ENCODE measurements at regions not wholly inside any gene's neighbourhood (a gene's known extent, or its start where the extent isn't known, plus 50 kb on each side); places are given as distances from the start of the nearest gene placed in this dataset.

DNA sequence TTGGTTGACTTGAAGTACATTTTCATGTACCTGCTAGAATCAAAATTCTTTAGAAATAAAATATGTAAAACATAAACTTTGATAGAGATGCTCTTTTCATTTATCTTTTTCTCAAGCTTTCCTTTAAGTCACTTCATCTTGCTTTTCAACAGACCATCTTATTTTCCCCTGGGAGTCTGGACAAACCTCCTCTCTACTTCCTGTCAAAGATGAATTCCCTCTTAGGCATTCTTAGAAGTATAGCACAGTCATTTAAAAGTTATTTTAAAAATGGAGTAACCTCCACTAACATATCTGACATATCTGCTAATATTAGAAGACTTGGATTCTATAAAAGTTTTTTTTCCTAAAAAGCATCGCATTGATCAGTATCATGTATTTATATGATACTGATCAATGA, 84.8 kb upstream of the PAX6 start:
- no peak for DNase-seq (ENCODE audit: low read depth)
- TF ChIP-seq, protein P1, sequence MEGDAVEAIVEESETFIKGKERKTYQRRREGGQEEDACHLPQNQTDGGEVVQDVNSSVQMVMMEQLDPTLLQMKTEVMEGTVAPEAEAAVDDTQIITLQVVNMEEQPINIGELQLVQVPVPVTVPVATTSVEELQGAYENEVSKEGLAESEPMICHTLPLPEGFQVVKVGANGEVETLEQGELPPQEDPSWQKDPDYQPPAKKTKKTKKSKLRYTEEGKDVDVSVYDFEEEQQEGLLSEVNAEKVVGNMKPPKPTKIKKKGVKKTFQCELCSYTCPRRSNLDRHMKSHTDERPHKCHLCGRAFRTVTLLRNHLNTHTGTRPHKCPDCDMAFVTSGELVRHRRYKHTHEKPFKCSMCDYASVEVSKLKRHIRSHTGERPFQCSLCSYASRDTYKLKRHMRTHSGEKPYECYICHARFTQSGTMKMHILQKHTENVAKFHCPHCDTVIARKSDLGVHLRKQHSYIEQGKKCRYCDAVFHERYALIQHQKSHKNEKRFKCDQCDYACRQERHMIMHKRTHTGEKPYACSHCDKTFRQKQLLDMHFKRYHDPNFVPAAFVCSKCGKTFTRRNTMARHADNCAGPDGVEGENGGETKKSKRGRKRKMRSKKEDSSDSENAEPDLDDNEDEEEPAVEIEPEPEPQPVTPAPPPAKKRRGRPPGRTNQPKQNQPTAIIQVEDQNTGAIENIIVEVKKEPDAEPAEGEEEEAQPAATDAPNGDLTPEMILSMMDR (IDR thresholded peaks at IDR 0.05; ENCODE audit: low read length, missing control alignments), result no peak
- H3K4me3 ChIP-seq (replicated peaks; ENCODE audit: low read depth, low read length), result no peak overlapping the region

DNA sequence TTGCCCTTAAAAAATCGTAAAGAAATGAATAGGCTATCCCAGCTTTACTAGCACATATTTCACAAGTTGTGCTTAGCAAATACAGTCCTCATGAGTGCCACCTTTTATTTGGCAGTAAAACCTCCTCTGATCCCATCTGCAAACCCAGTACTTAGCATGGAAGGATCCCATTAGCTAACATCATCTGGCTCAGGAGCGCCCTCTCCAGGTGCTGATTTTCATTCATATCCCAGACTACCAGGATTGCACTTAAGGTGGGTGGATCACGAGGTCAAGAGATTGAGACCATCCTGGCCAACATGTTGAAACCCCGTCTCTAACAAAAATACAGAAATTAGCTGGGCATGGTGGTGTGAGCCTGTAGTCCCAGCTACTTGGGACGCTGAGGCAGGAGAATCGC, 76.1 kb upstream of the PAX6 start:
- H3K4me3 ChIP-seq (replicated peaks; ENCODE audit: low read depth, low read length), result no peak overlapping the region
- TF ChIP-seq, protein P1 (IDR thresholded peaks at IDR 0.05; ENCODE audit: low read length, missing control alignments), result no peak
- no peak for DNase-seq (ENCODE audit: low read depth)

DNA sequence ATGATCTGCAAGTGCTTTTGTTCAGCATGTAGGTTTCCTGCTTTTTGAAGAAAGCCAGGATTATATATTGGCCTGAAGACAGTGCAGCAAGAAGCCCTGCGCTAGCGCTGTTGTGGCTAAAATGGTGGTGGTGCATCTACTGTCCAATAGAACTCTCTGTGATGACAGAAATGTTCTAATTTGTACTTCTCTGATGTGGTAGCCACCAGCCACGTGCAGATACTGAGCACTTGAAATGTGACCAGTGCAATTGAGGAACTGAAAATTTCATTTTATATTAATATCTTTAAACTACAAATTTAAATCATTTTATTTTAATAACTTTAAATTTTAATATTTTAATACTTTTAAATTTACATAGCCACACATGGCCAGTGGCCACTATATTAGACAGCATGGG, 73.0 kb upstream of the PAX6 start:
- H3K4me3 ChIP-seq (replicated peaks; ENCODE audit: low read depth, low read length), result no peak overlapping the region
- no peak for DNase-seq (ENCODE audit: low read depth)
- TF ChIP-seq, protein P1 (IDR thresholded peaks at IDR 0.05; ENCODE audit: low read length, missing control alignments), result no peak

DNA sequence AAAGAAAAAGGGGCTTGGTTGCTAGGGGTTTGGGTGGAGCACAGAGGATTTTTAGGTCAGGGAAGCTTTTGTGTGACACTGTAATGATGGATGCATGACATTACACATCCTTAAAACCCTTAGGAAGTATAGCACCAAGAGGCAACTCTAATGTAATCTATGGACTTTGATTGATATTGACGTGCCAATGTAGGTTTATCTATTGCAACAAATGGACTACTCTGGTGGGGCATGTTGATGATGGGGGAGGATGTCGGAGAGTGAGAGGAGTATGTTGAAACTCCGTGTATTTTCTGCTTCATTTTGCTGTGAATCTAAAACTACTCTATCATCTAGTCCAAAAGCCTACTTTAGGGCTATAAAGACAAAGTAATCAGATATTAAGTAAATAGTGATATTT, 72.3 kb upstream of the PAX6 start:
- TF ChIP-seq, protein P1 (IDR thresholded peaks at IDR 0.05; ENCODE audit: low read length, missing control alignments), result no peak

DNA sequence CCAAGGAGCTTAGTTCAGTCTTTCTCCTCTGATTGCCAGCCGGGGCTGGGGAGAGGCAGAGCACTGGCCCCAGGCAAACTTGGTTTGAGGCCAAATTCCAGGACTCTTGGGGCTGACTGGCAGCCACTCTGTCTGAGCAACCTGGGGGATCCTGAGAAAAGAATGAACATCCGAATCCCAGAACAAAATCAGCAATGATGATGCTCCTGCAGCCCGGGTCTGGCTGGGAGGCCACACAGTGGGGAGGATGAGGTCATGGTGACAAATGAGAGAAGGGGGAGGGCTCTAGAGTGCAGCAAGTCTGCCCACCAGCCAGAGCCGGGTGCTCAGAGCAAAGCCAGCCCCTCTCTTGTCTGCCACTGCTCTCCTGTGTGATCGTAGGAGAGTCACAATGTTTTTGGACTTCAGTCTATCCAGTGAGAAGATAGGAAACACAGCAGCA, 71.8 kb upstream of the PAX6 start:
- no peak for DNase-seq (ENCODE audit: low read depth)
- H3K4me3 ChIP-seq (replicated peaks; ENCODE audit: low read depth, low read length), result no peak overlapping the region
- TF ChIP-seq, protein P1 (IDR thresholded peaks at IDR 0.05; ENCODE audit: low read length, missing control alignments), result no peak

More for the DNA sequence above, 72.3 kb upstream of the PAX6 start:
- DNase-seq (ENCODE audit: low read depth), result no peak
- H3K4me3 ChIP-seq (replicated peaks; ENCODE audit: low read depth, low read length), result no peak overlapping the region

DNA sequence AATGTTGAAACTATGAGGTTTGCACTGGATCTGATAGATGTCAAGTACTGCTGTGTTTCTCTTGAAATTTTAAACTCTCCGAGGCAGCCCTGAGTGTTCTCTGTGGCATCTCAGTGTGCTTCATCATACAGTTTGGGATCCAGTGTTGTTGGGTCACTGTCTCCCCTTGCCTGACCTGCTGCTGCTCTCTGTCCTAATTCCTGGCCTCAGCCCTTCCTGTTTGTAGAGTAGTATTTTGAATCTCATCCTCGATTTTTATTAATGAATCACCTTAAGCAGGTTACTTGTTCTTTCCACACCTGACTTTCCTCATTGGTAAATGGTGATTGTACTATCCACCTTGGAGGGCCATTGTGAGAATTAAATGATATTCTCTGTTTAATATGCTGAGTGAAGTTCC, 70.7 kb upstream of the PAX6 start:
- TF ChIP-seq, protein P1 (IDR thresholded peaks at IDR 0.05; ENCODE audit: low read length, missing control alignments), result no peak
- DNase-seq (ENCODE audit: low read depth), result no peak
- no peak overlapping the region for H3K4me3 ChIP-seq (replicated peaks; ENCODE audit: low read depth, low read length)

DNA sequence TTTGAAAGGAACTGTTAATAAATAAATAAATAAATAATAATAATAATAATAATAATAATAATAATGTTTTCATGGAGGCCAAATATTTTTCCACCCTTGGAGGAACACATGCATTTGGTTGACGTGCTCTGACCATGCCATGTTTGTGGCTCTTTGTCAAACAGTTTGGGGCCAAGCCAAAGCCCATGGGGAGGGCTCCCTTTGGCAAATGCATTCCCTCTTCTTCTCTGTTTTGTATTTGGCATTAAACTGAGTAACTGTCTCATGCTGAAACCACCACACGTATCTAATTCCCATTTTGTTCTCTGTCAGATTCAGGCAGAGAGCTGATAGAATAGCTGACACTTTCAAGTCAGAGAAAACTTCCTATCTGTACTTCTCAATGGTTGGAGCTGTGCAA, 68.6 kb upstream of the PAX6 start:
- TF ChIP-seq, protein P1 (IDR thresholded peaks at IDR 0.05; ENCODE audit: low read length, missing control alignments), result no peak
- no peak overlapping the region for H3K4me3 ChIP-seq (replicated peaks; ENCODE audit: low read depth, low read length)
- no peak for DNase-seq (ENCODE audit: low read depth)
